SK-N-SH (cell line): ENCODE measurements at regions not wholly inside any gene's neighbourhood (a gene's known extent, or its start where the extent isn't known, plus 50 kb on each side); places are given as distances from the start of the nearest gene placed in this dataset.

ENCODE experiments used
- POLR2AphosphoS5 ChIP-seq: IDR thresholded peaks from 2 replicates; pipeline ENCODE4 v1.6.1; 2012; ENCODE audit warnings: low read depth, low read length
- YY1 ChIP-seq: IDR thresholded peaks from 2 replicates; pipeline ENCODE4 v1.4.0; 2012; ENCODE audit warnings: low read depth, mild to moderate bottlenecking
- TF ChIP-seq, protein P1 (sequence below): fragments of 200-600 bp; sonication (generic); IDR thresholded peaks from 2 replicates; pipeline ENCODE4 v1.6.1; 2017; ENCODE audit warnings: antibody characterized with exemption, mild to moderate bottlenecking, moderate library complexity
- TF ChIP-seq, protein P2 (sequence below): IDR thresholded peaks from 2 replicates; pipeline ENCODE4; 2012

DNA sequence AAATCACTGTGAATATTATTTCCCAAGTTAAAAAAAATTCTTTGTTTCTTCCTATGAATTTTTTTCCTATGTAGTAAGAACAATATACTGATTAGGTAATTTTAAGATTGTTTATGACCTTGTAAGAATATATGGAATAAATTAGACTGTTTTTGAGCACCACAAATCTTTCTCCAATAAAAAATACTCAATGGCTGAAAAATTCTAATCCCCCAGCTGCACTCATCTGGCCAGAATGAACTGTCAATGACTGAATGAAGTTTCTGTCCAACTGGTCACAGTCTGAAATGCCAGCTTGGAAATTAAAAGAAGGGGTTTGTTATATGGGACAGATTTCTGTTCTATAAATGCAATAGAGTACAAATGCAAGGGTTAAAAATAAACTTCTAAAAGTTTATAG lies 569.5 kb upstream of the SEMA6A start:
- TF ChIP-seq, protein P1, sequence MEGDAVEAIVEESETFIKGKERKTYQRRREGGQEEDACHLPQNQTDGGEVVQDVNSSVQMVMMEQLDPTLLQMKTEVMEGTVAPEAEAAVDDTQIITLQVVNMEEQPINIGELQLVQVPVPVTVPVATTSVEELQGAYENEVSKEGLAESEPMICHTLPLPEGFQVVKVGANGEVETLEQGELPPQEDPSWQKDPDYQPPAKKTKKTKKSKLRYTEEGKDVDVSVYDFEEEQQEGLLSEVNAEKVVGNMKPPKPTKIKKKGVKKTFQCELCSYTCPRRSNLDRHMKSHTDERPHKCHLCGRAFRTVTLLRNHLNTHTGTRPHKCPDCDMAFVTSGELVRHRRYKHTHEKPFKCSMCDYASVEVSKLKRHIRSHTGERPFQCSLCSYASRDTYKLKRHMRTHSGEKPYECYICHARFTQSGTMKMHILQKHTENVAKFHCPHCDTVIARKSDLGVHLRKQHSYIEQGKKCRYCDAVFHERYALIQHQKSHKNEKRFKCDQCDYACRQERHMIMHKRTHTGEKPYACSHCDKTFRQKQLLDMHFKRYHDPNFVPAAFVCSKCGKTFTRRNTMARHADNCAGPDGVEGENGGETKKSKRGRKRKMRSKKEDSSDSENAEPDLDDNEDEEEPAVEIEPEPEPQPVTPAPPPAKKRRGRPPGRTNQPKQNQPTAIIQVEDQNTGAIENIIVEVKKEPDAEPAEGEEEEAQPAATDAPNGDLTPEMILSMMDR: no peak
- TF ChIP-seq YY1 (no peak), POLR2AphosphoS5 (no peak)
- TF ChIP-seq, protein P2, sequence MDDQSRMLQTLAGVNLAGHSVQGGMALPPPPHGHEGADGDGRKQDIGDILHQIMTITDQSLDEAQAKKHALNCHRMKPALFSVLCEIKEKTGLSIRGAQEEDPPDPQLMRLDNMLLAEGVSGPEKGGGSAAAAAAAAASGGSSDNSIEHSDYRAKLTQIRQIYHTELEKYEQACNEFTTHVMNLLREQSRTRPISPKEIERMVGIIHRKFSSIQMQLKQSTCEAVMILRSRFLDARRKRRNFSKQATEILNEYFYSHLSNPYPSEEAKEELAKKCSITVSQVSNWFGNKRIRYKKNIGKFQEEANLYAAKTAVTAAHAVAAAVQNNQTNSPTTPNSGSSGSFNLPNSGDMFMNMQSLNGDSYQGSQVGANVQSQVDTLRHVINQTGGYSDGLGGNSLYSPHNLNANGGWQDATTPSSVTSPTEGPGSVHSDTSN: no peak
